ENCODE measurements at regions not wholly inside any gene's neighbourhood (a gene's known extent, or its start where the extent isn't known, plus 50 kb on each side); places are given as distances from the start of the nearest gene placed in this dataset.

GRCh38 chr3:152927131-152927530, 92.2 kb downstream of the P2RY1 start:
- Mint-ChIP-seq H3K9me3 (no peaks in the 10 kb centered on the region), H3K27ac (no peak overlapping the region), H3K27me3 (peaks cover 3% of the 10 kb centered on the region), H3K36me3 (no peaks in the 10 kb centered on the region), H3K4me3 (no peak overlapping the region), H3K4me1 (no peaks in the 10 kb centered on the region)
- ATAC-seq (ENCODE audit: low read depth) (no peak), DNase-seq (no peak)
- POLR2A ChIA-PET = no interaction called here

DNA sequence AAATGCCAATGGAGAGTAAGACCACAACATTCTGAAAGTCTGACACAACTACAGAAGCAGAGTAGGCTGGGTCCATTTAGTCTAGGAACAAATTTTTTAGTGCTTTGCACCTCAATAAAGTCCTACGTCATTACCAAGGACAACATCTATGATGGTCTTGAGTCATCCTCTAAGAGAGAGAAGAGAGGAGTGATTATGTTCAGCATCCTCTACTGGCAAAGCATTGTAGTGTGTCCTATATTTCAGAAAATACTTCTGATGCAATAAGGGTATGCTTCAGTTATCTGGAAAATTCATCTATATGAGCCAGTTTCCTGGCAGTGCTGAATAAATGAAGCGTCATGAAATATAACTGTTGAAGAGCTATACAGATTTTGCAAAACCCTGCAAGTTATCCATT, 95.6 kb downstream of the P2RY1 start:
- DNase-seq = no peak
- no peak overlapping the region for H3K4me3 Mint-ChIP-seq
- no peaks in the 10 kb centered on the region for H3K4me1 Mint-ChIP-seq
- H3K27ac Mint-ChIP-seq = no peak overlapping the region
- H3K9me3 Mint-ChIP-seq = no peaks in the 10 kb centered on the region
- no peak for ATAC-seq (ENCODE audit: low read depth)
- no peaks in the 10 kb centered on the region for H3K36me3 Mint-ChIP-seq
- POLR2A ChIA-PET = no interaction called here
- no peaks in the 10 kb centered on the region for H3K27me3 Mint-ChIP-seq

- H3K4me1 Mint-ChIP-seq = no peaks in the 10 kb centered on the region
- H3K4me3 Mint-ChIP-seq = no peak overlapping the region
- ATAC-seq (ENCODE audit: low read depth) (no peak), DNase-seq (no peak)
- H3K27ac Mint-ChIP-seq = no peak overlapping the region
- no peaks in the 10 kb centered on the region for H3K36me3 Mint-ChIP-seq
- POLR2A ChIA-PET = no interaction called here
- no peaks in the 10 kb centered on the region for H3K9me3 Mint-ChIP-seq
- no peaks in the 10 kb centered on the region for H3K27me3 Mint-ChIP-seq
Measured at GRCh38 chr3:152937234-152937633, 102.3 kb downstream of the P2RY1 start.

- Mint-ChIP-seq H3K27me3 (no peaks in the 10 kb centered on the region), H3K36me3 (no peaks in the 10 kb centered on the region), H3K4me3 (no peak overlapping the region), H3K27ac (no peak overlapping the region), H3K9me3 (no peaks in the 10 kb centered on the region), H3K4me1 (no peaks in the 10 kb centered on the region)
- POLR2A ChIA-PET = no interaction called here
- no peak for ATAC-seq (ENCODE audit: low read depth)
- DNase-seq = no peak
Measured at GRCh38 chr3:152938974-152939636, 104.2 kb downstream of the P2RY1 start.

DNA sequence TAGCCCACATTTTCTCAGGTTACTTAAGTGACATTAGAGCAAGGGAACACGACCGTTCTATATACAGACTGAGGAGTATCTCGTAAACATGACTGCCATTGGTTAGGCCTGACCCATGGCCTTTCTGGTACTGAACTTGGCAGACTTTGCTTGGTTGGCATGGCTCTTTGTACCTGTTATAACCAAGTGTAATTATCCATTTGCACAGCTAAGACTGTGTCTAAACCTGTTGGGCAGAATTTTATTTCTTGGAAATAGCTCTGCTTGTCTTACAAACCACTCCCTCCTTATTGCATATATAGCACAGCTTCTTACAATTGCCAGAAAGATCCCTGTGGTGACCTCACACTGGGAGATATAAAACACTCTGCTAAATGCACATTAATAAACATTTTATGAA, 106.9 kb downstream of the P2RY1 start:
- no peaks in the 10 kb centered on the region for H3K4me1 Mint-ChIP-seq
- no peak overlapping the region for H3K4me3 Mint-ChIP-seq
- H3K27me3 Mint-ChIP-seq = no peaks in the 10 kb centered on the region
- ATAC-seq (ENCODE audit: low read depth) = no peak
- DNase-seq = no peak
- no peak overlapping the region for H3K27ac Mint-ChIP-seq
- POLR2A ChIA-PET = no interaction called here
- no peaks in the 10 kb centered on the region for H3K36me3 Mint-ChIP-seq
- H3K9me3 Mint-ChIP-seq = no peaks in the 10 kb centered on the region

DNA sequence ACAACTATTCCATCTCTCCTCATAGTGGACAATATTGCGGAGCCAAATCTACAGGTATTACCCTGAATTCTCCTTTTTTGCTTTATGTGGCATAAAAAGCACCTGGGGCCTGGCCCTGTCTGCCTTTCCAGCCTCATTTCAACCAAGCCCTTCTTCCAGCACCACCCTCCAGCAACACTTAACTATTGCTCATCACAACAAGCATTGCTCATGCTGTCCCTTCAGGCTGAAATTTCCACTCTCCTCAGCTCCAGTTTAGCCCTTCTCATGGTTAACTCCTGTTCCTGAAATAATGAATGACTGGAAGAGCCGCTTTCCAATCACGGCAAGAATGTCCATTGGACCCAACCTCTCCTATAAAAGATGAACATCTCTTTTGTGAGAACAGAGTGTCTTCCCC, 107.4 kb downstream of the P2RY1 start:
- Mint-ChIP-seq H3K36me3 (no peaks in the 10 kb centered on the region), H3K4me3 (no peak overlapping the region), H3K27ac (no peak overlapping the region), H3K9me3 (no peaks in the 10 kb centered on the region), H3K27me3 (no peaks in the 10 kb centered on the region), H3K4me1 (no peaks in the 10 kb centered on the region)
- POLR2A ChIA-PET = no interaction called here
- ATAC-seq (ENCODE audit: low read depth) = no peak
- no peak for DNase-seq

DNA sequence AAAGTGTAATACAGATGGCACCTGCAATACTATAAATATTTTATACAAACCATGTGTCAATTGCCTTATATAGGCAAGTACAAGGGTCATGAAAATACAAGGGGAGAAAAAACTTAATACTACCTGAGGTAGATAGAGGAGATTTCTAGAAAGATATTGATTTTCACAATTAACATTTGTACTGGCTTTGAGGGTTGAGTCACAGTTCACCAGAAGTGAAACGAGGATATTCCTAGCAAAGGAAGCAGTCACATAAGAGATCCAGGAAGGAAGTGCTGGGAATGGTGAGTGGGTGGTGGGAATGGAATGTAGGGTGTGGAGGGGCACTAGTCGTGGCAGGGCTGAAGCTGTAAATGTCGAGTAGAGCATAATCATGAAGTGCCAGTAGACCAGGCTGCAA, 108.7 kb downstream of the P2RY1 start:
- no peaks in the 10 kb centered on the region for H3K9me3 Mint-ChIP-seq
- ATAC-seq (ENCODE audit: low read depth) = no peak
- peaks cover 1% of the 10 kb centered on the region for H3K27me3 Mint-ChIP-seq
- POLR2A ChIA-PET = no interaction called here
- no peak overlapping the region for H3K4me3 Mint-ChIP-seq
- H3K36me3 Mint-ChIP-seq = no peaks in the 10 kb centered on the region
- no peaks in the 10 kb centered on the region for H3K4me1 Mint-ChIP-seq
- DNase-seq = no peak
- H3K27ac Mint-ChIP-seq = no peak overlapping the region

DNA sequence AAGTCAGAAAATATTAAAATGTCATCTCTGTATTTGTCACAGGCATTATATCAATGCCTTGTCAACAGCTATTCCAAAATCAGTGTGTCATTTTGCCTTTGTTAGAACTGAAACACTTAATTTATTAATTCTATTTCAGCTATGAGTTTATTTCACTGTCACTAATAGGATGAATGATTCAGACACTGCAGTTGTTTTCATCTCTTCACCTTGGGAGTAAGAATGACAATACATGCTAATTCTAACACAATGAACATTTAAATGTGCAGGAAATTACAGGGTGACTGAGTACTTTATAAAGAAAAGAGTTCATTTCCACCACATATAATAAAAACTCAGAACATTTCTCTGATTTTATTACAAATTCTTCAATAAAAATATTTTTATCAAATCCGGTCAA, 109.7 kb downstream of the P2RY1 start:
- Mint-ChIP-seq H3K27me3 (peaks cover 2% of the 10 kb centered on the region), H3K36me3 (no peaks in the 10 kb centered on the region), H3K27ac (no peak overlapping the region), H3K9me3 (no peaks in the 10 kb centered on the region), H3K4me1 (no peaks in the 10 kb centered on the region), H3K4me3 (no peak overlapping the region)
- POLR2A ChIA-PET = no interaction called here
- ATAC-seq (ENCODE audit: low read depth) (no peak), DNase-seq (no peak)

GRCh38 chr3:152945556-152945955, 110.6 kb downstream of the P2RY1 start:
- POLR2A ChIA-PET = no interaction called here
- H3K9me3 Mint-ChIP-seq = no peaks in the 10 kb centered on the region
- H3K4me1 Mint-ChIP-seq = no peaks in the 10 kb centered on the region
- H3K36me3 Mint-ChIP-seq = no peaks in the 10 kb centered on the region
- H3K27me3 Mint-ChIP-seq = peaks cover 4% of the 10 kb centered on the region
- no peak overlapping the region for H3K4me3 Mint-ChIP-seq
- ATAC-seq (ENCODE audit: low read depth) (no peak), DNase-seq (no peak)
- no peak overlapping the region for H3K27ac Mint-ChIP-seq

DNA sequence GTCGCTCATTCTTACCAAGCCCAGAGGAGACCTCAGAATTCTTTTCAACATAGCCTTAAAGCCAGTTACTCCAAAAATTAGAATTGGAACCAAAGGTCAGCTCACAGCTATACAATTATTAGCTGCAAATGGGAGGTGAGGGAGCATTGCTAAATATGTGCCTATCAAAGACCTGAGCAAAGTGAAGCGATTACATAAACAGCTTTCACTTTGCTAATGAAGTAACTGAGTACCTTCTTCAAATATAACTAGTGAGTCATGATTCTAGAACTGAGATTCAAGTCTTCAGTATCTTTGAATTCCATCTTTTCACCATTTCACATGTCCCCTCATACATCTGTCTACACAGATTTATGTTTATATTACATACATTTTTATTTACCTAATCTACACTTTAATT, 122.6 kb downstream of the P2RY1 start:
- Mint-ChIP-seq H3K4me1 (no peaks in the 10 kb centered on the region), H3K36me3 (no peaks in the 10 kb centered on the region), H3K27ac (no peak overlapping the region), H3K27me3 (no peaks in the 10 kb centered on the region), H3K9me3 (no peaks in the 10 kb centered on the region), H3K4me3 (no peak overlapping the region)
- DNase-seq (no peak), ATAC-seq (ENCODE audit: low read depth) (no peak)
- POLR2A ChIA-PET = no interaction called here

DNA sequence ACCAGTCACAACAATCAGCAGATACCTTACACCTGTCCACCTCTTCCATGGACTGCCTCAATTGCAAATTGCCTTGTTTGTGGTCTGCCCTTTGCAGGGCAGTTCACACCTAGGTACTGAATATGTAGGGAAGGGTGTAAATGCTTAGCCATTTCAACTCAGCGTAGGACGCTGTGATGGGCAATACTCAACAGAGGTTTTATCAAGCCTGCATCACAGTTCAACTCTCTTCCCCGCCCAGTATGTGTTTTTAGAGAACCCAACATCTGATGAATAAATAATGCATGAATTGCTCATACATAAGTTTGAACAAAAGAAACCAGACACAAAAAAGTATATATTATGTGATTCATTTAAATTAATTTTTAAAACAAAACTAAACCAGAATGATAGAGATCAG, 124.4 kb downstream of the P2RY1 start:
- ATAC-seq (ENCODE audit: low read depth) (no peak), DNase-seq (no peak)
- Mint-ChIP-seq H3K9me3 (no peaks in the 10 kb centered on the region), H3K36me3 (no peaks in the 10 kb centered on the region), H3K27ac (no peak overlapping the region), H3K4me3 (no peak overlapping the region), H3K27me3 (no peaks in the 10 kb centered on the region), H3K4me1 (no peaks in the 10 kb centered on the region)
- POLR2A ChIA-PET = no interaction called here

GRCh38 chr3:152960684-152961083, 125.8 kb downstream of the P2RY1 start:
- H3K27ac Mint-ChIP-seq = no peak overlapping the region
- H3K9me3 Mint-ChIP-seq = no peaks in the 10 kb centered on the region
- no peaks in the 10 kb centered on the region for H3K27me3 Mint-ChIP-seq
- ATAC-seq (ENCODE audit: low read depth) (no peak), DNase-seq (no peak)
- no peaks in the 10 kb centered on the region for H3K36me3 Mint-ChIP-seq
- POLR2A ChIA-PET = no interaction called here
- no peaks in the 10 kb centered on the region for H3K4me1 Mint-ChIP-seq
- no peak overlapping the region for H3K4me3 Mint-ChIP-seq

- POLR2A ChIA-PET = no interaction called here
- no peak overlapping the region for H3K4me3 Mint-ChIP-seq
- H3K36me3 Mint-ChIP-seq = no peaks in the 10 kb centered on the region
- no peaks in the 10 kb centered on the region for H3K9me3 Mint-ChIP-seq
- H3K27me3 Mint-ChIP-seq = no peaks in the 10 kb centered on the region
- DNase-seq = no peak
- no peak for ATAC-seq (ENCODE audit: low read depth)
- no peaks in the 10 kb centered on the region for H3K4me1 Mint-ChIP-seq
- no peak overlapping the region for H3K27ac Mint-ChIP-seq
Measured at GRCh38 chr3:152961323-152961722, 126.4 kb downstream of the P2RY1 start.

DNA sequence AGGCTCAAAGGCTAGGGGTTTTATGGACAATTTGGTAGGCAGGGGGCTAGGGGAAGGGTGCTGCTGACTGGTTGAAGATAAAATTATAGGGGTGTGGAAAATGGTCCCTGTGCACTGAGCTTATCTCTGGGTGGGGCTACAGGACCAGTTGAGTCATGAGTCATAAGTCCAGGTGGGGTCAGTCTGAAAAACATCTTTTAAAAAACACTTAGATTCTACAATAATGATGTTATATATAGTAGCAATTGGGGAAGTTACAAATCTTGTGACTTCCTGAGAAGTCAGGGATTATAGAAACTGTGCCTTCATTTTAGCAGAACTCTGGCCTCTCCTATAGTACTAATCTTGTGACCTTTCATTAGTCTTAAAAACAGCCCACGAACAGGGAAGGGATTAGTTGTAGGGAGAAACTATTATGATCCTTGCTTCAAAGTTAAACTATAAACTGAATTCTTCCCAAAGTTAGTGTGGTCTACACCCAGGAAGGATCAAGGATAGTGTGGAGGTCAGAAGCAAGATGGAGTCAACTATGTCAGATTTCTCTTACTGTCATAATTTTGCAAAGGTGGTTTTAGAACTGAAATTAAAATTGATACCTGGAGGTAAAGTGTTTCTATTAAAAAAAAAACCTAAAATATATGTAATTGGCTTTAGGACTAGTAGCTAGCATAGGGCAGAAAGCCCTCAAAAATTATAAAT, 130.1 kb downstream of the P2RY1 start:
- ATAC-seq (ENCODE audit: low read depth) = no peak
- no peak for DNase-seq
- POLR2A ChIA-PET = no interaction called here
- H3K27me3 Mint-ChIP-seq = peaks cover 3% of the 10 kb centered on the region
- no peaks in the 10 kb centered on the region for H3K9me3 Mint-ChIP-seq
- H3K4me1 Mint-ChIP-seq = no peaks in the 10 kb centered on the region
- no peak overlapping the region for H3K27ac Mint-ChIP-seq
- H3K4me3 Mint-ChIP-seq = no peak overlapping the region
- no peaks in the 10 kb centered on the region for H3K36me3 Mint-ChIP-seq

Measured in activated naive CD8-positive, alpha-beta T cell treated with anti-CD3 and anti-CD28 coated beads, Interleukin-2, amount 10 ng/mL, durations not matched to agents 7 days and 5 days (primary cell).